ENCODE measurements at regions not wholly inside any gene's neighbourhood (a gene's known extent, or its start where the extent isn't known, plus 50 kb on each side); places are given as distances from the start of the nearest gene placed in this dataset.

- TF ChIP-seq CTCF (optimal IDR thresholded peaks at IDR 0.05 in 1 of 3, IDR thresholded peaks at IDR 0.05 in 1 of 3, conservative IDR thresholded peaks at IDR 0.05 in 1 of 3; ENCODE audit: extremely low read depth in 1 of 3, insufficient read depth in 2 of 3, low read length in 3 of 3) (no peak), EZH2 (IDR thresholded peaks at IDR 0.05; ENCODE audit: low read length) (no peak)
Observed at GRCh38 chr21:28561772-28562171, 430.9 kb downstream of the LTN1 start.
